SK-N-MC (cell line): ENCODE measurements at regions not wholly inside any gene's neighbourhood (a gene's known extent, or its start where the extent isn't known, plus 50 kb on each side); places are given as distances from the start of the nearest gene placed in this dataset.

Source experiments
- EZH2 ChIP-seq: fragments of 200-600 bp; sonication (generic); IDR thresholded peaks from one replicate; pipeline ENCODE4 v1.6.1; 2017; ENCODE audit warnings: antibody characterized with exemption
- FOXP2 ChIP-seq: optimal IDR thresholded peaks from 2 replicates; pipeline ENCODE3; 2011; ENCODE audit warnings: mild to moderate bottlenecking, moderate library complexity; ENCODE audit not compliant: insufficient read depth; ENCODE audit errors: extremely low read length, control extremely low read depth
- POLR2AphosphoS5 ChIP-seq: IDR thresholded peaks from 2 replicates; pipeline ENCODE4 v1.6.1; 2012; ENCODE audit warnings: mild to moderate bottlenecking, low read depth, low read length, borderline replicate concordance

GRCh38 chr3:1979961-1980615, 118.6 kb upstream of the CNTN4 start:
- TF ChIP-seq FOXP2 (no peak), EZH2 (no peak), POLR2AphosphoS5 (peak; percentile 69; the same call in 1 of the 2 replicates)
